GM12875 (cell line): ENCODE measurements at regions not wholly inside any gene's neighbourhood (a gene's known extent, or its start where the extent isn't known, plus 50 kb on each side); places are given as distances from the start of the nearest gene placed in this dataset.
"Not testable (repeated sequence)": the region's sequence is repeated elsewhere in the genome, so short reads cannot be mapped to it uniquely, and the experiment has no call there.

ENCODE experiments used
- H3K4me3 ChIP-seq: one replicate; pipeline ENCODE4 v1.5.1; 2011; ENCODE audit warnings: low read depth, low read length, control low read depth
- CTCF ChIP-seq: IDR thresholded peaks from 2 replicates; pipeline ENCODE4 v1.5.1; 2011; ENCODE audit warnings: low read depth, mild to moderate bottlenecking, control low read depth, inconsistent platforms, low read length, moderate library complexity, borderline replicate concordance; ENCODE audit not compliant: insufficient read depth

- TF ChIP-seq CTCF, result no peak
Observed at GRCh38 chr12:131399000-131399399, 311.9 kb upstream of the SFSWAP start.

GRCh38 chr12:131400668-131401294, 310.1 kb upstream of the SFSWAP start:
- not testable (repeated sequence) for H3K4me3 ChIP-seq

More at GRCh38 chr12:131399000-131399399, 311.9 kb upstream of the SFSWAP start:
- no peak overlapping the region for H3K4me3 ChIP-seq

- H3K4me3 ChIP-seq, result not testable (repeated sequence)
Observed at GRCh38 chr12:131401907-131402633, 308.8 kb upstream of the SFSWAP start.

DNA sequence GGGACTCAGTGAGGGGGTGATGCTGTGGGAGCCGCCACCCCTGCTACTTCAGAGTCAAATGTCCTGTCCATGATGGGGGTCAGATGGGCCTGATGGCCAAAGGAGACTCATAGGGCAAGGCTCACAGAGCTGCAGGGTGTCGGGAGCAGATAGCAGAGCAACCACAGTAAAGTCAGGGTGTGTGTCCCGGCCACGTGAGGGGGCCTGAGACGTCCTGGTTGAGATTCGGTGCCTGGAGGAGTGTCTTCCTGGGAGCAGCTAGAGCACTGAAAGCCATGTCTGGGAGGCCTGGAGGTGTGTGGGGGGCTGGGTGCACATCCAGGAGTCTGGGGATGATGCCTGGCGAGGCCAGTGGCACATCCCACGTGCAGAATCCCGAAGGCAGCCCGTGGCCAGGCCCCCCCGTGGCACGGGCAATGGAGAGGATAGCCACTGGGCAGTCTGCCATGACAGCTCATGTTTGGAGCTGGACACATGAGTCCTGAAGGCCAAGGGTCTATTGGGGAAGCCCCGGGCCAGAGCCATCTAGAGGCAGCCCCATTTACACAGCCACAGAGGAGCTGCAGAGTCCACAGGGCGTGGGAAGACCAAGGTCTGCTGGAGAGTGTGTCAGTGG, 308.0 kb upstream of the SFSWAP start:
- no peak for TF ChIP-seq CTCF
- no peak overlapping the region for H3K4me3 ChIP-seq

DNA sequence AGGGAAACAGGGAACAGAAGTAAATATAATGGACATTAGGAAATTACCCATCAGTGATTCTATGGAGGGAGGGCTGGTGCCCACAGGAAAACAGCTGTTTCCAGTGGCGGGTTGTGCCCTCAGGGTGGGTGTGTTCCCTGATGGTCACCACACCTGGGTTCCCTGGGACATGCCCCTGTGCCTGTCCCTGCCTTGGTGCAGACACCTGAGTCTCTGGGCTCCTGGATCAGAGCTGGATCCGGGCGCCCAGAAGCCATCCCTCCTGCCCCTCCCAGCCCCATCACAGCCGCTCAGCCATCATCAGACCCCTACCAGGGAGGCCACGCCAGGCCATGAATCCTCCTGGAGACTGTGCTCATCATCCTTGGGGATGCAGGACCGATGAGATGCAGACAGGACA, 307.2 kb upstream of the SFSWAP start:
- TF ChIP-seq CTCF, result no peak
- no peak overlapping the region for H3K4me3 ChIP-seq

DNA sequence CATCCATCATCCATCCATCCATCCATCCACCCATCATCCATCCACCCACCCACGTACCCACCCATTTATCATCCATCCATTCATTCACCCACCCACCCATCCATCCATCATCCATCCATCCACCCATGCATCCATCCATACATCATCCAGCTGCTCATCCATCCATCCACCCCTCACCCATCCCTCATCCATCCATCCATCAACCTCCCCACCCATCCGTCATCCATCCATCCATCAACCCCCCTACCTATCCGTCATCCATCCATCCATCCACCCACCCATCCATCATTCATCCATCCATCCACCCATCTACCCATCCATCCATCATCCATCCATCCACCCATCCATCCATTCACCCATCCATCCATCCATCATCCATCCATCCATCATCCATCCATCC, 306.2 kb upstream of the SFSWAP start:
- H3K4me3 ChIP-seq, result no peak overlapping the region
- no peak for TF ChIP-seq CTCF

DNA sequence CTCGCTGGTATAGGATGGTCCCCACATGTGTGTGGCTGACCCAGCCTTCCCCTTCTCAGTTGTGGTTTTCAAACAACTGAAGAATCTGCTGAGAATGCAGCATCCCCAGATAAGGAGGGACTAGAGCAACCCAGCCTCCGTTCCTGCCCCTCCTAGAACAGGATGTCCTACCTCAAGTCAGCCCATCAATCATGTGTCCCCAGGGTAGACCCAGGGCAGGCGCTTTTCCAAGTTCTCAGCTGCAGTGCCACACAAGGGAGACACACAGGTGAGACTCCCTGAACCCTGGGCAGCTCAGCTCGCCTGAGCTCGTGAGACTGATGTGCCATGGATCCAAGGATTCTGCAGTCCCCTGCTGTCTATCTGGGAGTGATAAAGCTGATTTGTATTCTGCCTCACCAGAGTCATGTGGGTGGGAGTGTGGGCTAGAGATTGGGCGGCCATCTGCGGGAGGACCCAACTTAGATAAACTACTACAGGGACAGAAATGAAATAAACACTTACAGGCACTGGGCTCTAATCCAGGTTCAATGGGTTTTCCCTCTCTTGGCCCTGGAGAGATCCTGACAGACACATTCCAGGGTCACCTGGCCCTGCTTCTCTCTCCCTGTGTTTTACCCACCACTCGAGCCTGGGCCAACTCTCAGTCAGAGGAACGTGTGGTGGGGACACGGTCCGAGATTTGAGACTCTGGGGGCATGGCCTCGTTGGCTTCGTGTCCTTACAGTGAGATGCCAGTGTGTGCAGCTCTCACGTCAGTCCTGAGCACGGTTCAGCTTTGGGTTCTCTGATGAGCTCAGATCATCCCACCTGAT, 303.5 kb upstream of the SFSWAP start:
- no peak for TF ChIP-seq CTCF

More for the DNA sequence above, 303.5 kb upstream of the SFSWAP start:
- no peak overlapping the region for H3K4me3 ChIP-seq
